Caco-2 (cell line): ENCODE measurements at regions not wholly inside any gene's neighbourhood (a gene's known extent, or its start where the extent isn't known, plus 50 kb on each side); places are given as distances from the start of the nearest gene placed in this dataset.

Source experiments
- BruUV-seq: library from RNA; stranded (reverse); fragments of 400-500 nt; replicated peaks from 2 replicates; lab custom pipeline; 2021; lab: Mats Ljungman, UMichigan
- CTCF ChIA-PET: fragments of 300-600 bp; sonication (Branson Sonifier 250); formaldehyde crosslinking; loops from one replicate; lab custom pipeline; 2022; ENCODE audit warnings: antibody characterized with exemption; lab: Charles Lee
- POLR2A ChIA-PET: fragments of 300-600 bp; sonication (Branson Sonifier 250); formaldehyde crosslinking; loops from one replicate; lab custom pipeline; 2022; ENCODE audit warnings: antibody characterized with exemption; lab: Charles Lee
- DNase-seq, 2 experiments: peaks; one replicate each; pipeline versions ENCODE4 v3.0.0 to v3.0.0-alpha.2; 2020 to 2022
- H3K27me3 ChIP-seq: replicated peaks from 2 replicates; pipeline ENCODE4 v1.6.0; 2011; ENCODE audit warnings: low read length; ENCODE audit not compliant: control insufficient read depth, insufficient read depth
- H3K36me3 ChIP-seq: 2 replicates; pipeline ENCODE4 v1.5.1; 2011; ENCODE audit warnings: low read length; ENCODE audit not compliant: control insufficient read depth, insufficient read depth
- H3K4me1 ChIP-seq: fragments of 250-450 bp; sonication (Bioruptor Pico); 2 replicates; pipeline ENCODE4 v1.5.1; 2020; ENCODE audit warnings: mild to moderate bottlenecking
- H3K4me3 ChIP-seq: 2 replicates; pipeline ENCODE4 v1.5.1; 2011; ENCODE audit warnings: low read depth, mild to moderate bottlenecking, control low read depth, low read length
- H3K9me3 ChIP-seq: fragments of 250-450 bp; sonication (Bioruptor Pico); 2 replicates; pipeline ENCODE4 v1.5.1; 2020; ENCODE audit warnings: mild to moderate bottlenecking, moderate library complexity
- H3K27ac Mint-ChIP-seq: one replicate; pipeline ENCODE4 v1.8.0; 2022; ENCODE audit warnings: mixed read lengths; ENCODE audit not compliant: unreplicated experiment
- H3K27me3 Mint-ChIP-seq: one replicate; pipeline ENCODE4 v1.8.0; 2022; ENCODE audit warnings: mixed read lengths; ENCODE audit not compliant: insufficient read depth, unreplicated experiment
- H3K36me3 Mint-ChIP-seq: one replicate; pipeline ENCODE4 v1.8.0; 2022; ENCODE audit warnings: mild to moderate bottlenecking, mixed read lengths; ENCODE audit not compliant: insufficient read depth, unreplicated experiment
- H3K4me1 Mint-ChIP-seq: one replicate; pipeline ENCODE4 v1.8.0; 2022; ENCODE audit warnings: low read depth, mixed read lengths; ENCODE audit not compliant: unreplicated experiment
- H3K4me3 Mint-ChIP-seq: one replicate; pipeline ENCODE4 v1.8.0; 2022; ENCODE audit warnings: mild to moderate bottlenecking, moderate library complexity, mixed read lengths; ENCODE audit not compliant: unreplicated experiment
- H3K9me3 Mint-ChIP-seq: one replicate; pipeline ENCODE4 v1.8.0; 2022; ENCODE audit warnings: mixed read lengths; ENCODE audit not compliant: unreplicated experiment
- CTCF ChIP-seq, 2 experiments: fragments of 200-600 bp in 1 of 2; IDR thresholded peaks; 1 replicate in 1 of 2; 2 replicates in 1 of 2; pipeline versions ENCODE4 v1.5.1 to v1.8.0; 2011 to 2022; ENCODE audit warnings: antibody characterized with exemption in 1 of 2, control low read depth in 1 of 2, inconsistent platforms in 1 of 2, low read depth in 1 of 2, low read length in 1 of 2, mild to moderate bottlenecking in 1 of 2, moderate library complexity in 1 of 2; ENCODE audit not compliant: insufficient read depth in 1 of 2, severe bottlenecking in 1 of 2, unreplicated experiment in 1 of 2
- intact Hi-C: fragments of 100-400 bp; cut with micrococcal nuclease; formaldehyde crosslinking; loops from one replicate; pipeline ENCODE4 v1.10.0; 2022; ENCODE audit not compliant: unreplicated experiment

DNA sequence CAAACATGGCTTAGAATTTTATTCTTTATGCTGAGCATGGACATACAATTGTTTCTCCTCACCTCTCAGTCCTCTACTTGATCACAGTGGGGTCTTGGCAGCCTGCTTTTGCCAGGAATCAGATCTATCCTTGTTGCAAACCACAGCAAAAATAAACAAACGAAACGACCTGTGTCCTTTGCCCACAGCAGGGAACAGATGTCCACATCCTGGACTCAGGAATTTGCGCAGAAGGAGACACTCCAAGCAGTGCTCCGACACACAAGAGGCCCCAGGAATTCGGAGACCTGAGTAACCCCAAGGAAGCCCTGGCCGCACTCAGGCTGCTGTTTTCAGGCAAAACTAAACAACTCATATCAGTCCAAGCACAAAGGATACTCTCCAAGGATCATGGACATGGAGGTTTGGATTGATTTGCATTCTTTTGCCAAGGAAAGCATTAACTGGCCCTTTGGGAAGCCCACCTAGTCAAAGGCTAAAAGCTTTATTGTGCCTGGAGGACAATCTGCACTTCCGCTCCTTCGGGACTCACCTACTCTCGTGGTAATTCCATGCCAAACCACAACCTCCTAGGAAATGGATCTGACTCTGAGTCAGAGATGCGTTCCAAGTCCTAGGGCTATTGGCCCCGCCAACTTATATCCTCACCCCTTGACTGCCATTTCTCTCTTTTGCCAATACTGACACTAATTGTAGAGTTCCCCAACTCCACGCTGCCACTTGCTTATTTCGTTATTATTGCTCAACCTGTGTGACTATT lies 271.1 kb upstream of the CDH11 start:
- intact Hi-C loops = no loop called here
- peaks cover 5% of the 10 kb centered on the region for H3K9me3 Mint-ChIP-seq
- no peak for DNase-seq
- H3K27me3 Mint-ChIP-seq = peaks cover 2% of the 10 kb centered on the region
- TF ChIP-seq CTCF (IDR thresholded peaks at IDR 0.05; ENCODE audit: insufficient read depth in 1 of 2, low read depth in 1 of 2, low read length in 1 of 2, severe bottlenecking in 1 of 2, unreplicated experiment in 1 of 2) = no peak
- Histone ChIP-seq H3K4me3 (no peak overlapping the region), H3K27me3 (no peaks in the 10 kb centered on the region), H3K36me3 (no peaks in the 10 kb centered on the region), H3K4me1 (no peaks in the 10 kb centered on the region), H3K9me3 (no peaks in the 10 kb centered on the region)
- no TSS peak for BruUV-seq
- no peak overlapping the region for H3K4me3 Mint-ChIP-seq
- no peak overlapping the region for H3K27ac Mint-ChIP-seq
- ChIA-PET CTCF (no interaction called here), POLR2A (no interaction called here)
- H3K4me1 Mint-ChIP-seq = no peaks in the 10 kb centered on the region
- H3K36me3 Mint-ChIP-seq = no peaks in the 10 kb centered on the region

DNA sequence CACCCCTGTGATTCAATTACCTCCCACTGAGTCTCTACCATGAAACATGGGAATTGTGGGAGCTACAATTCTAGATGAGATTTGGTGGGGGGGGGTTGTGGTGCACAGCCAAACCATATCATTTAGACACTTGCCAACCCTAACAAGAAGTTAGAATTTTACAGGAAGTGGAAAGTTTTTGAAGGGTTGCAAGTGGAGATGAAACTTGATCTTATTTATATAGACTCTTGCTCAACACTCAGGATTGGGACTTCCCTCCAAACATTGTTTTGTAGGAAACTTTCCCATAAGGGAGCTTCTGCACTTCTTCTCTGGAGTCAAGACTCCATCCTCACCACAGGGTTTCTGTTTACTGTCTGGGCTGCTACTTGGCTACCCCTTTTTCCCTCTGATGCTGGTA lies 266.7 kb upstream of the CDH11 start:
- DNase-seq = no peak
- Histone ChIP-seq H3K9me3 (no peaks in the 10 kb centered on the region), H3K36me3 (no peaks in the 10 kb centered on the region), H3K4me3 (no peak overlapping the region), H3K4me1 (no peaks in the 10 kb centered on the region), H3K27me3 (no peaks in the 10 kb centered on the region)
- CTCF ChIA-PET = no interaction called here
- H3K4me1 Mint-ChIP-seq = no peaks in the 10 kb centered on the region
- H3K27ac Mint-ChIP-seq = no peak overlapping the region
- POLR2A ChIA-PET = no interaction called here
- H3K27me3 Mint-ChIP-seq = no peaks in the 10 kb centered on the region
- TF ChIP-seq CTCF (IDR thresholded peaks at IDR 0.05; ENCODE audit: insufficient read depth in 1 of 2, low read depth in 1 of 2, low read length in 1 of 2, severe bottlenecking in 1 of 2, unreplicated experiment in 1 of 2) = no peak
- no peak overlapping the region for H3K4me3 Mint-ChIP-seq
- intact Hi-C loops = no loop called here
- H3K36me3 Mint-ChIP-seq = no peaks in the 10 kb centered on the region
- peaks cover 10% of the 10 kb centered on the region for H3K9me3 Mint-ChIP-seq
- BruUV-seq = no TSS peak

- no TSS peak for BruUV-seq
- no peaks in the 10 kb centered on the region for H3K36me3 ChIP-seq
- Mint-ChIP-seq H3K4me3 (no peak overlapping the region), H3K27me3 (no peaks in the 10 kb centered on the region), H3K27ac (no peak overlapping the region), H3K9me3 (peaks cover 10% of the 10 kb centered on the region), H3K4me1 (no peaks in the 10 kb centered on the region), H3K36me3 (no peaks in the 10 kb centered on the region)
- intact Hi-C loops = no loop called here
- ChIA-PET CTCF (no interaction called here), POLR2A (no interaction called here)
- no peaks in the 10 kb centered on the region for H3K27me3 ChIP-seq
- H3K9me3 ChIP-seq = no peaks in the 10 kb centered on the region
- no peak for DNase-seq
- H3K4me3 ChIP-seq = no peak overlapping the region
- H3K4me1 ChIP-seq = no peaks in the 10 kb centered on the region
- no peak for TF ChIP-seq CTCF (IDR thresholded peaks at IDR 0.05; ENCODE audit: insufficient read depth in 1 of 2, low read depth in 1 of 2, low read length in 1 of 2, severe bottlenecking in 1 of 2, unreplicated experiment in 1 of 2)
These were observed 264.8 kb upstream of the CDH11 start for GRCh38 chr16:65386672-65387071.
